NCI-H1417 (cell line): ENCODE measurements at regions not wholly inside any gene's neighbourhood (a gene's known extent, or its start where the extent isn't known, plus 50 kb on each side); places are given as distances from the start of the nearest gene placed in this dataset.

Experiments used
- DNase-seq, 3 experiments: peaks; one replicate each; lab custom pipeline; 2025; lab: John Stamatoyannopoulos, UW

GRCh38 chr7:33728873-33729551, 176.3 kb upstream of the BMPER start:
- no peak for DNase-seq

DNA sequence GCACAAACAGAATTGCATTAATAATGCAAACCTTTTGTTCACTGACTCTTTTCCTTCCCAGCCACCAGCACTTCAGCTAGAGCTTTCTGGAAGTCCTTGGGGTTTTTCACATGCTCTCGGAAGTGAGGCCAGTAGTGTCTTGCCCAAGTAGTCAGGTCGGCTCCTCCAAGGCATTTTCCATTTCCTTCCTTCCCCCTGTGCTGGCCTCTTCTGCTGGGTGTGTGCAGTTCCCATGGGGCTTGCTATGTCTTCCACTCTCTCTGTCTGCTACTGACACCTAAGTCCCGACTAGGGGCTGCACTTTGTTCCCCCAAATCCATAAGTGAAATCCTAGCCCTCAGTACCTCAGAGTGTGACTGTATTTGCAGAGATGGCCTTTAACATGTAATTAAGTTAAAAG, 175.6 kb upstream of the BMPER start:
- no peak for DNase-seq

DNA sequence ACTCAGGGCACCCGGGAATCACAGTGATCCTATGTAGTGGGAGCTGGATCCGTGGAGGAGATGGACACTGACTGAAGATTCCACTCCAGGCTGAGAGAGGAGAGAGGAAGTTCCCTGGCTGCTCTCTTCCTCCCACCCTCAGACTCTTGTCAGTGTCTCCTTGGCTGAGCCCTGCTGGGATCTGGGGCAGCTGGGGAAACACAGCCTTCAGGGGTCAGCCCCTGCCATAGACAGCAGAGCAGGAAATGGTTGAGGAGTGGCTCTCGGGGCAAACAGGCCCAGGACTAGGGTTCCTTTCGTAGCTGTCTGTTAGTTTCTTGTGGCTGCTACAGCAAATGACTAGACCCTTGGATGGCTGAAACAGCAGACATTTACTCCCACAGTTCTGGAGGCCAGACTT, 174.4 kb upstream of the BMPER start:
- DNase-seq, result no peak

DNA sequence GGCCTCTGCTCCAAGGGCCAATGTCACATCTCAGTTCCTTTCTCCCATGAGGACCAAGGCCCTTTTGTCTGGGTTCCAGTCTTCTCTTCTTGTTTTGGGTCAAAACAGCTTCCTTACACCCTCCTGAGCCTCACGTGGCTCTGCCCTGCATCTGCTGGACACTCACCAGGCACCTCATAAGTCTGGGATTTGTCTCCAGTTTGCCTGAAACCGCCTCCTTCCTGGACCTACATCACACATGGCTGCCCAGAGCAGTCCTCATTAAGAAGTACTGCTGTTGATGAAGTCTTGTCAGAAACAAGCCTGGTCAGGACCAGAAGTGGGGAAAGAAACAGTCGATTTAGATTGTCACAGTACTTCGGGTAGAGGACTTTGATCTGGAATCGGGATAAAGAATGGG, 173.4 kb upstream of the BMPER start:
- no peak for DNase-seq

GRCh38 chr7:33732462-33732861, 172.9 kb upstream of the BMPER start:
- DNase-seq, result no peak

GRCh38 chr7:33733870-33734650, 171.3 kb upstream of the BMPER start:
- peak; percentile 60 to 85 (median 70) for DNase-seq

- DNase-seq, result no peak
Observed at GRCh38 chr7:33735403-33735802, 169.9 kb upstream of the BMPER start.

DNA sequence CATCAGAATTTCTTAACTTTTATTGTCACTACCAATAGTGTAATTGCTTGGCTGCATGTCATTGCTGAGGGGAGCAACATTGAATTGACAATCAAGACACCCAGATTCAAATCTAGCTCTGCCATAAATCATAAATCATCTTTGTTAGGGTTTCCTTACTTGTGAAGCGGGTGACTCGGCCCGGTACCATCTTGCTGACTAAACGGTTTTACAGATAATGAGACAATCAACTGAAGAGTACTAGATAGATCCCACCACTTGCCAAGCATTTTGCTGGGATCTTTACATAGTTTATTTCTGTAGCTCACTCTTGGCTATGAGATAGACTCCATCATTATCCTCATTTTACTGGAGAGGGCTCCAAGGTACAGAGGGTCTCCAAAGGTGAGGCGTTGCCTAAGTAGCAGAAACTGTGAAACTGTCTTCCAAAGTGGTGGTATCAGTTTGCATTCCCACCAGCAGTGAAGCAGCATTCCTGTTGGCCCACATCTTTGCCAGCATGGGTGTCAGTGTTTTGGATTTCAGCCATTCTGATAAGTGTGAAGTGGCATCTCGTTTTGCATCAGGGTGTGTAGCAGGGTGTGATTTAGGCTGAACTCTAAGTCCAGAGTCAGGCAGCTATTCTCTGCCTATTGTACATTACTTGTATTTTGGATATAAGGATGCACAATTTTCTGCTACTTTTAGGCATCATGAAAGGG, 168.7 kb upstream of the BMPER start:
- DNase-seq, result no peak

DNA sequence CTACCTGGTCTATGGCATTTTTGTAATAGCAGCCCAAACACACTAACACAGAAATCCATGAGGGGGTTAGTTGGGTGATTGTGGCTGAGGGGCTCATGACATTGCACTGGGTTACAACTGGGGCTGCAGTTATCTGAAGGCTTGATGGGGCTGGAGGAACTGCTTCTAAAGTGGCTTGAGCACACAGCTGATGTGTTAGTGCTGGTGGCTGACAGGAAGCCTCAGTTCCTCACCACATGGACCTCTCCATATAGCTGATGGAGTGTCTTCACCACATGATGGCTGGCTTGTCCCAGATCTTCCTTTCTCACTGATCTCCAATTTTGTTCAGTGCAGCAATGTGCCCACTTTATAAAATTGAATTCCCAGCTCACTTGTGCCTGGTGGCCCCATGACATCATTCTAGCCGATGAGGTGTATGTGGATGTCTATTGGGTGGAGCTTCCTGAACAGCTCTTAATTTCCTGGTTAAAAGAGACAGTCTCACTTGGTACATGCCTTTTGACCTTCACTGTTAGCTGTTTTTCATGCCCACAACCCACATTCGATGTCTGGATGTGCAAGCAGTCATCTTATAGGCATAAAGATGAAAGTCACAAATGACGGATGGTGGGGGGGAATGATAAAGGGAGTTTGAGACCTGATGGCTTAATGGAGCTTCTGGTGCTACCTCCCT, 166.9 kb upstream of the BMPER start:
- DNase-seq, result no peak

DNA sequence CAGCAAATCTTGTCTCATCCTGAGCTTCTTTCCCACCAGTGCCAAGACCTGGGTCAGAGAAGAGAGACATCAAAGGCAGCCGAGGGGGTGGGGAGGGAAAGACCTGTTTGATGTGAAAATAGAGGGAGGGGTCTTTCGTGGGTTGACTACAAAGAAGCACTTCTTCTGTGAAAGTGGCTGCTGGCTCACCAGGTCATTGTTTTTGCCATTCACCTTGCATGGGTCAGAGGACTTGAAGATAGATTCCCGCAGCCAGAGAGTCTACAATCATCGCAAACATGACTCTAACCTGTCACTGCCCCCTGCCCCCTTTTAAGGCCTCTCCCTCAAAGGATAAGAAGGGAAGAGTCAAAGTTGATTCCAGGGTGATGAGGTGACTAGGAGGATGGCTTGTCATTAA, 166.1 kb upstream of the BMPER start:
- DNase-seq, result no peak

- no peak for DNase-seq
Observed at GRCh38 chr7:33742521-33742920, 162.8 kb upstream of the BMPER start.

- DNase-seq, result no peak
Observed at GRCh38 chr7:33742999-33743587, 162.2 kb upstream of the BMPER start.

DNA sequence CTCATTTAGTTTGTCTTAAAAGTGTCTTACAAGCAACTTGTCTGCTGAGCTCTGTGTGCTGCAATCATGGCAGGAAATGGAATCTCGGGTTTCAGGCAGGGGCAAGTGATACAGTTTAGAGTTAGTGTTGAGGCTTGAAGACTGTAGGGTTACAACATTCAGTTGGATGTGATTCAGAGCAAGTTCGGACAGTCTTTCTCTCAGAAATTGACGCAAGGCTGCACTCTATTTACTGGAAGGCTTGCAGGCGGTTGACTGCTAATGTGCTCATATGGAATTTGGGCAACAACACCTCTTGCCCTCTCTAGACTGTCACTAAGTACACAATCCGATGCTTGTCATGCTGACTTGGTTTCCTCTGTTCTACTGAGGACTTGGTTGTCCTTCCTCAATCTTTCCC, 161.7 kb upstream of the BMPER start:
- DNase-seq, result no peak

- DNase-seq, result peak in 2 of 3 experiments; percentile 42 to 54
Observed at GRCh38 chr7:33744293-33745075, 160.9 kb upstream of the BMPER start.

GRCh38 chr7:33745934-33746333, 159.4 kb upstream of the BMPER start:
- DNase-seq, result no peak

GRCh38 chr7:33748793-33749192, 156.5 kb upstream of the BMPER start:
- DNase-seq, result no peak

GRCh38 chr7:33750177-33750576, 155.2 kb upstream of the BMPER start:
- DNase-seq, result no peak

DNA sequence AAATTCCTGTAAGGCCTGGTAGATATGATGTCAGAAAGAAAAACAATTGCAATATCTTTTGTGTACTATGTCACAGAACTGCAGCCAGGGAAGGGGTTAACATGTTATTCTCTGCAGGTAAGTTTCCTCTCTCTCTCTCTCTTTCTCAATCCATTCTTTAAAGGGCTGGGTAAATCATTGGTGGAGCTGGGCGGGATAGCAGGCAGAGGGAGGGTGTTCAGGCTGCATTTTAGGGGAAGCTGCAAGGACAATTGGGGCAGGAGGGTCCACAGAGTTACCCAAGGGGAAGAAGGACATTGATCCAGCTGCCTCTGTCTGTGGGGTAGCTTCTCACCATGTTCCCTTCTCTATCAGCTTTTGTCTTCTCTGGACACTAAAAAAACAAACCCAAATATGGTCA, 153.9 kb upstream of the BMPER start:
- DNase-seq, result no peak

DNA sequence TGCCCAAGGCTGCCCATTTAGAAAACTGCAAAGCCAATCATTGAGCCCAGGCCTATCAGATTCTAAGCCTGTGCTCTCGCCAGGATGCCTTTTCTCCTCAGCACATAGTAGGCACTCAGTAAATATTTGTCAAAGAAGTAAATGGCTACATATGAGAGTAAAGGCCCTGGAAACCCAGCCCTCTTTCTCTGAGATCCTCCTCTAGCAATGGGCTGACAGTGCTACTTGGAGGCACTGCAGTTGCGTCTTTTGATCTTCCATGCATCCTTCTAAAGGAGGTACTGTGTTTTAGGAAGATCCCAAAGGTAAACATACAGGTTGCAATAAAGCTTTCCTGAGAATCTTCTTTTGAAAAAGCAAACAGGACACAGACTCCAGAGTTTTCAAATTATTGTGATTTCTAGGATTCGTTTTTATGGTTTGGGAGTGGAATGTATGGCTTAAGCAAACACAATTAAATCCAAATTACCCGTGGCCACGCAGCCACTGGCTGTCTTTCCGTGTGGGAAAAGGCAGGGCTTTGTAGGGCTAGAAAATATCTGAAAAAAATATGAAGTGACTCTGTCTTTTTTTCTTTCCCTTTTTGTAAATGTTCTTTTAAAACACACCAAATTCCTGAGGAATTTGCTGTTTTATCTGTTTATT, 151.3 kb upstream of the BMPER start:
- peak; percentile 7 to 41 (median 36) for DNase-seq
